Activated CD8-positive, alpha-beta T cell treated with anti-CD3 and anti-CD28 coated beads for 36 hours (primary cell): ENCODE measurements at regions not wholly inside any gene's neighbourhood (a gene's known extent, or its start where the extent isn't known, plus 50 kb on each side); places are given as distances from the start of the nearest gene placed in this dataset.

Experiments used
- ATAC-seq: fragments of 200-7000 bp; cut with Tn5 transposase; one replicate; pipeline ENCODE4 v1.10.0; 2021; ENCODE audit warnings: mild to moderate bottlenecking, moderate library complexity
- CTCF ChIA-PET: fragments of 350-600 bp; sonication (Branson Sonifier 250); formaldehyde crosslinking; loops from one replicate; lab custom pipeline; 2021; ENCODE audit warnings: antibody characterized with exemption; lab: Charles Lee
- POLR2A ChIA-PET: fragments of 350-600 bp; sonication (Branson Sonifier 250); formaldehyde crosslinking; loops from one replicate; lab custom pipeline; 2021; ENCODE audit warnings: antibody characterized with exemption; lab: Charles Lee
- DNase-seq: peaks from one replicate; pipeline ENCODE4 v3.0.0-alpha.2; 2020
- H3K27ac Mint-ChIP-seq: one replicate; pipeline ENCODE4 v1.8.0; 2021; ENCODE audit warnings: mild to moderate bottlenecking, mixed read lengths
- H3K27me3 Mint-ChIP-seq: one replicate; pipeline ENCODE4 v1.8.0; 2021; ENCODE audit warnings: mixed read lengths
- H3K36me3 Mint-ChIP-seq: one replicate; pipeline ENCODE4 v1.8.0; 2021; ENCODE audit warnings: low read depth, mixed read lengths
- H3K4me1 Mint-ChIP-seq: one replicate; pipeline ENCODE4 v1.8.0; 2021; ENCODE audit warnings: low read depth, mixed read lengths
- H3K4me3 Mint-ChIP-seq: one replicate; pipeline ENCODE4 v1.8.0; 2021; ENCODE audit warnings: mild to moderate bottlenecking, moderate library complexity, mixed read lengths
- H3K9me3 Mint-ChIP-seq: one replicate; pipeline ENCODE4 v1.8.0; 2021; ENCODE audit warnings: mixed read lengths
- intact Hi-C: fragments of 100-400 bp; cut with micrococcal nuclease; formaldehyde crosslinking; loops from one replicate; pipeline ENCODE4 v1.10.0; 2022
- TF ChIP-seq, protein P1 (sequence below): fragments of 200-600 bp; IDR thresholded peaks from one replicate; pipeline ENCODE4 v1.8.0; 2022; ENCODE audit warnings: antibody characterized with exemption, mild to moderate bottlenecking

DNA sequence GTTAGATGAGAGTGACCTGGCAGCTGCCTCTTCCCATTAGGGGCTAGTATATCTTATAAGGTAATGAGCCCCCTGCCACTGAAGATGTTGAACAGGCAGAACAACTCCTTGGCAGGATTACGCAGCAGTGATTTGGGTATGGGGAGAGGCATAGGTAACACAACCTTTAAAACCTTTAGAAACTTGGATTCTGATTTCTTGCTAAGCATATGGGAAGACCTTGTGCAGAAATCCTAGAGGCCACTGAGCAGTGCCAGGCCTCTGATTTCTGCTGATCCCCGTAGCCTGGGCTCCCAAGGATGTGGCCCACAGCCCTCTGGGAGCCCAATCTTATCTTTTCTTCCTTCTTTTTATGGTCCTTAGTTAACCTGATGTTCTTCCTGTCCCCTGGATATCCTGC, 237.9 kb upstream of the ROPN1 start:
- Mint-ChIP-seq H3K27me3 (peaks cover 19% of the 10 kb centered on the region), H3K4me3 (no peak overlapping the region), H3K36me3 (no peaks in the 10 kb centered on the region), H3K4me1 (no peaks in the 10 kb centered on the region), H3K27ac (no peak overlapping the region), H3K9me3 (peaks cover 1% of the 10 kb centered on the region)
- CTCF ChIA-PET, result no interaction called here
- POLR2A ChIA-PET, result no interaction called here
- intact Hi-C loops, result no loop called here
- TF ChIP-seq, protein P1, sequence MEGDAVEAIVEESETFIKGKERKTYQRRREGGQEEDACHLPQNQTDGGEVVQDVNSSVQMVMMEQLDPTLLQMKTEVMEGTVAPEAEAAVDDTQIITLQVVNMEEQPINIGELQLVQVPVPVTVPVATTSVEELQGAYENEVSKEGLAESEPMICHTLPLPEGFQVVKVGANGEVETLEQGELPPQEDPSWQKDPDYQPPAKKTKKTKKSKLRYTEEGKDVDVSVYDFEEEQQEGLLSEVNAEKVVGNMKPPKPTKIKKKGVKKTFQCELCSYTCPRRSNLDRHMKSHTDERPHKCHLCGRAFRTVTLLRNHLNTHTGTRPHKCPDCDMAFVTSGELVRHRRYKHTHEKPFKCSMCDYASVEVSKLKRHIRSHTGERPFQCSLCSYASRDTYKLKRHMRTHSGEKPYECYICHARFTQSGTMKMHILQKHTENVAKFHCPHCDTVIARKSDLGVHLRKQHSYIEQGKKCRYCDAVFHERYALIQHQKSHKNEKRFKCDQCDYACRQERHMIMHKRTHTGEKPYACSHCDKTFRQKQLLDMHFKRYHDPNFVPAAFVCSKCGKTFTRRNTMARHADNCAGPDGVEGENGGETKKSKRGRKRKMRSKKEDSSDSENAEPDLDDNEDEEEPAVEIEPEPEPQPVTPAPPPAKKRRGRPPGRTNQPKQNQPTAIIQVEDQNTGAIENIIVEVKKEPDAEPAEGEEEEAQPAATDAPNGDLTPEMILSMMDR, result no peak
- DNase-seq (no peak), ATAC-seq (no peak)

DNA sequence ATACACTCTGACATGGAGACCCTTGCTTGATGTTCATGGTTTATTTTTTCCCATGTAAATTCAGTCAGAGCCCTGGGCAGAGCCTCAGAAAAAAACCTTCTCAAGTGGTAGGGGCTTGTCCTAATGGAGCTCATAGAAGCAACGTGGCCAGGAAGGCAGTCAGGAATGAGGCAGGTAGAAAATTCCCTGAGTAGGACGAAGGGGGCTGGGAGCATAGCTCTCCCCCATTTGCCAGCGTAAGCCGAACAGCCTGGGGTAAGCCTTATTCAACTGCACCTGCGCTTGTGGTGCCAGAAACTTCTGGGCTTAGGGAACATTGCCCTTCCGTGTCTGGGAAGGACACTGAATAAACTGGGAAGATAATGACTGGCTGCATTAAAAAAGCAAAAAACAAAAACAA, 238.5 kb upstream of the ROPN1 start:
- DNase-seq, result no peak
- H3K4me1 Mint-ChIP-seq, result no peaks in the 10 kb centered on the region
- POLR2A ChIA-PET, result no interaction called here
- H3K4me3 Mint-ChIP-seq, result no peak overlapping the region
- H3K27ac Mint-ChIP-seq, result no peak overlapping the region
- peaks cover 19% of the 10 kb centered on the region for H3K27me3 Mint-ChIP-seq
- CTCF ChIA-PET, result no interaction called here
- peaks cover 1% of the 10 kb centered on the region for H3K9me3 Mint-ChIP-seq
- intact Hi-C loops, result no loop called here
- ATAC-seq, result no peak
- TF ChIP-seq, protein P1, result no peak
- no peaks in the 10 kb centered on the region for H3K36me3 Mint-ChIP-seq

DNA sequence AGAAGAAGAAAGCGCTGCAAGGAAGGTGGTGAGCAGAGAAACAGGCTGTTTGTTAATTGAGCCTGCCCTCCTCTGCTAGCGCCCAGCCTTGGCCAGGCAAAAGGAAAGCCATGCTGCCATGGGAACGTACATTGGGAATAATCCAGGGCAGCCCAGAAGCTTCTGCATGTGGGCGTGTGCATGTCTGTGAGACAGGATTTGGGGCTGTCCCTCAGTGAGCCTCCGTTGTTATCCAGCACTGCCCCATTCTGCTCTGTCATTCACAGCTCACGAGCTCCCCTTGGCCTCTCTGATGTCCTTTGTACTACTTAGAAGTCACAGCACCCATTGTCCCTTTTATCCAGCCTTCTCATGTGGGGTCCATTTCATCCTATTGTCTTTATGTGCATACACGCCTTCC, 239.1 kb upstream of the ROPN1 start:
- Mint-ChIP-seq H3K4me1 (no peaks in the 10 kb centered on the region), H3K4me3 (no peak overlapping the region), H3K27ac (no peak overlapping the region), H3K27me3 (peaks cover 21% of the 10 kb centered on the region), H3K36me3 (no peaks in the 10 kb centered on the region), H3K9me3 (peaks cover 1% of the 10 kb centered on the region)
- CTCF ChIA-PET, result no interaction called here
- POLR2A ChIA-PET, result no interaction called here
- DNase-seq (no peak), ATAC-seq (no peak)
- TF ChIP-seq, protein P1, result no peak
- intact Hi-C loops, result no loop called here

DNA sequence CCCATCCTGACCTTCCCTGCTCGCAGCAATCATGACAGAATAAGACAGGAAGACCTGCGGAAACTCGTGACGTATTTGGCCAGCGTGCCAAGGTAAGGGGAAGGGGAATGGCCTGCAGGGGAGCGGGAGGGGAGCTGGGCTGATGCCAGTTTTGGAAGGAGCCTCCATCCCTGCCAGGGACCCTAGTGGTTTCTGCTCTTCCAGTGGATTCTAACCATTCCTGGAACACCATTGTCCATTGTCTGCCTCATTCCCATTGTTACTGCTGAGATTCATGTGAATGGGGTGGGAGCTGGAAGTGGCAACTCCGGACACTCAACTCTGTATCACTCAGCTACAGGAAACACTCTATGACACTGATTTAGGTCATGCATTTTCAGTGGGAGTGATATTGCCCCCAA, 242.9 kb upstream of the ROPN1 start:
- peaks cover 20% of the 10 kb centered on the region for H3K27me3 Mint-ChIP-seq
- no peaks in the 10 kb centered on the region for H3K36me3 Mint-ChIP-seq
- H3K9me3 Mint-ChIP-seq, result no peaks in the 10 kb centered on the region
- no peak for DNase-seq
- no peaks in the 10 kb centered on the region for H3K4me1 Mint-ChIP-seq
- no peak overlapping the region for H3K4me3 Mint-ChIP-seq
- TF ChIP-seq, protein P1, result no peak
- POLR2A ChIA-PET, result no interaction called here
- ATAC-seq, result no peak
- intact Hi-C loops, result no loop called here
- H3K27ac Mint-ChIP-seq, result no peak overlapping the region
- CTCF ChIA-PET, result no interaction called here

DNA sequence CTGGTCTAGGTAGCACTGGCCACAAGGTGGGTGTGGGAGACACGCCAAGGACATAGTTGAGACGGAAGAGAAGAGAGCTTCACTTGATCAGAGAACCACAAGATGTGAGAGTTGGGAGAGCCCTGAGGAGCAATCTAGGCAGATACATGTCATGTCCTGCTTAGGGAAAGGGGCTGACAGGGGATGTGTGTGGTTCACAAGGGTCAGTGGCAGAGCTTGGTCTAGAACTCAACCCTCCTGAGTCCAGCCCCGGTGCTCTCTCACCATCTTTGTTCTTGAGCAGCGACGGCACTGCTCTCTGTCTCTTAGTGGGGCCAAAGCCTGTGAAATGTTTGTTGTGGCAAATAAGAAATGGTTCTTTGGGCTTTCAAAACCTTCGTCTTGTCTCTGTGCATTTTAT, 243.5 kb upstream of the ROPN1 start:
- H3K4me1 Mint-ChIP-seq, result no peaks in the 10 kb centered on the region
- H3K9me3 Mint-ChIP-seq, result no peaks in the 10 kb centered on the region
- ChIA-PET CTCF (no interaction called here), POLR2A (no interaction called here)
- no peak overlapping the region for H3K4me3 Mint-ChIP-seq
- ATAC-seq (no peak), DNase-seq (no peak)
- intact Hi-C loops, result no loop called here
- H3K27me3 Mint-ChIP-seq, result peaks cover 16% of the 10 kb centered on the region
- H3K27ac Mint-ChIP-seq, result no peak overlapping the region
- H3K36me3 Mint-ChIP-seq, result no peaks in the 10 kb centered on the region
- TF ChIP-seq, protein P1, result no peak
